ENCODE measurements at regions not wholly inside any gene's neighbourhood (a gene's known extent, or its start where the extent isn't known, plus 50 kb on each side); places are given as distances from the start of the nearest gene placed in this dataset.

GRCh38 chr5:172559004-172559932 is 81.8 kb upstream of the NEURL1B start:
- Histone ChIP-seq H3K79me2 (ENCODE audit: low read length) (no peaks in the 10 kb centered on the region), H3K4me3 (ENCODE audit: low read length) (no peak overlapping the region), H3K27ac (ENCODE audit: low read length) (no peak overlapping the region), H2AFZ (ENCODE audit: low read depth, low read length) (no peak overlapping the region), H3K4me2 (ENCODE audit: low read length) (no peak overlapping the region), H3K4me1 (ENCODE audit: low read length) (no peaks in the 10 kb centered on the region), H3K9me3 (ENCODE audit: insufficient read depth, low read length) (no peaks in the 10 kb centered on the region), H3K27me3 (ENCODE audit: low read depth, low read length) (peaks cover 31% of the 10 kb centered on the region), H4K20me1 (ENCODE audit: insufficient read depth, low read length) (no peaks in the 10 kb centered on the region), H3K36me3 (replicated peaks; ENCODE audit: low read depth, low read length) (no peaks in the 10 kb centered on the region), H3K9ac (ENCODE audit: low read length) (no peak overlapping the region)
- no peak for TF ChIP-seq EZH2phosphoT487 (IDR thresholded peaks at IDR 0.05; ENCODE audit: low read depth)
- no peak for TF ChIP-seq CTCF (IDR thresholded peaks at IDR 0.05; ENCODE audit: low read depth, low read length)

GRCh38 chr5:172558076-172558976 is 82.7 kb upstream of the NEURL1B start:
- Histone ChIP-seq H4K20me1 (ENCODE audit: insufficient read depth, low read length) (no peaks in the 10 kb centered on the region), H3K4me3 (ENCODE audit: low read length) (no peak overlapping the region)

GRCh38 chr5:172556971-172557461 is 84.0 kb upstream of the NEURL1B start:
- H3K9me3 ChIP-seq (ENCODE audit: insufficient read depth, low read length), result no peaks in the 10 kb centered on the region
- no peak overlapping the region for H3K9ac ChIP-seq (ENCODE audit: low read length)
- peaks cover 21% of the 10 kb centered on the region for H3K27me3 ChIP-seq (ENCODE audit: low read depth, low read length)
- H2AFZ ChIP-seq (ENCODE audit: low read depth, low read length), result no peak overlapping the region
- H3K79me2 ChIP-seq (ENCODE audit: low read length), result no peaks in the 10 kb centered on the region
- no peaks in the 10 kb centered on the region for H4K20me1 ChIP-seq (ENCODE audit: insufficient read depth, low read length)
- H3K4me1 ChIP-seq (ENCODE audit: low read length), result no peaks in the 10 kb centered on the region
- H3K4me2 ChIP-seq (ENCODE audit: low read length), result no peak overlapping the region
- TF ChIP-seq CTCF (IDR thresholded peaks at IDR 0.05; ENCODE audit: low read depth, low read length), result no peak
- TF ChIP-seq EZH2phosphoT487 (IDR thresholded peaks at IDR 0.05; ENCODE audit: low read depth), result no peak
- H3K4me3 ChIP-seq (ENCODE audit: low read length), result no peak overlapping the region
- no peaks in the 10 kb centered on the region for H3K36me3 ChIP-seq (replicated peaks; ENCODE audit: low read depth, low read length)
- H3K27ac ChIP-seq (ENCODE audit: low read length), result no peak overlapping the region

More at GRCh38 chr5:172558076-172558976, 82.7 kb upstream of the NEURL1B start:
- Histone ChIP-seq H3K4me1 (ENCODE audit: low read length) (no peaks in the 10 kb centered on the region), H3K79me2 (ENCODE audit: low read length) (no peaks in the 10 kb centered on the region), H3K4me2 (ENCODE audit: low read length) (no peak overlapping the region), H3K27me3 (ENCODE audit: low read depth, low read length) (peaks cover 22% of the 10 kb centered on the region), H3K9me3 (ENCODE audit: insufficient read depth, low read length) (no peaks in the 10 kb centered on the region), H2AFZ (ENCODE audit: low read depth, low read length) (no peak overlapping the region), H3K9ac (ENCODE audit: low read length) (no peak overlapping the region), H3K36me3 (replicated peaks; ENCODE audit: low read depth, low read length) (no peaks in the 10 kb centered on the region), H3K27ac (ENCODE audit: low read length) (no peak overlapping the region)
- TF ChIP-seq CTCF (IDR thresholded peaks at IDR 0.05; ENCODE audit: low read depth, low read length) (no peak), EZH2phosphoT487 (IDR thresholded peaks at IDR 0.05; ENCODE audit: low read depth) (no peak)
